SU-DHL-6 (cell line): ENCODE measurements at regions not wholly inside any gene's neighbourhood (a gene's known extent, or its start where the extent isn't known, plus 50 kb on each side); places are given as distances from the start of the nearest gene placed in this dataset.

Experiments
- H2AFZ ChIP-seq: fragments of 200-600 bp; sonication (generic); 2 replicates; pipeline ENCODE4 v1.6.1; 2014; ENCODE audit warnings: low read depth, mild to moderate bottlenecking, moderate library complexity, mixed read lengths, antibody characterized with exemption, low read length; ENCODE audit not compliant: severe bottlenecking
- H3F3A ChIP-seq: fragments of 200-600 bp; shearing (Covaris generic); 2 replicates; pipeline ENCODE4 v1.6.0; 2016; ENCODE audit warnings: antibody characterized with exemption, mild to moderate bottlenecking; ENCODE audit not compliant: insufficient read depth
- H3K27ac ChIP-seq: fragments of 200-600 bp; sonication (generic); 2 replicates; pipeline ENCODE4 v1.5.1; 2016; ENCODE audit warnings: low read depth, mild to moderate bottlenecking, low read length, moderate library complexity, mixed read lengths
- H3K27me3 ChIP-seq: fragments of 200-600 bp; sonication (generic), shearing (Covaris generic); 2 replicates; pipeline ENCODE4 v1.6.0; 2014; ENCODE audit warnings: mild to moderate bottlenecking, low read length
- H3K36me3 ChIP-seq: fragments of 200-600 bp; sonication (generic); 2 replicates; pipeline ENCODE4 v1.6.1; 2014; ENCODE audit warnings: mild to moderate bottlenecking, low read length, mixed read lengths
- H3K4me2 ChIP-seq: fragments of 300-600, 200-600 bp; shearing (Covaris generic), sonication (generic); 2 replicates; pipeline ENCODE4 v1.6.0; 2014; ENCODE audit warnings: low read length, low read depth, mild to moderate bottlenecking; ENCODE audit not compliant: poor library complexity, severe bottlenecking
- H3K4me3 ChIP-seq: fragments of 200-600 bp; sonication (generic); 2 replicates; pipeline ENCODE4 v1.5.1; 2014; ENCODE audit warnings: antibody characterized with exemption, low read length, mild to moderate bottlenecking, mixed read lengths; ENCODE audit not compliant: insufficient read depth, poor library complexity, severe bottlenecking
- H3K79me2 ChIP-seq: fragments of 200-600 bp; sonication (generic); 2 replicates; pipeline ENCODE4 v1.6.1; 2014; ENCODE audit warnings: mild to moderate bottlenecking, low read length, moderate library complexity; ENCODE audit not compliant: insufficient read depth
- H3K9ac ChIP-seq: fragments of 200-600 bp; sonication (generic); 2 replicates; pipeline ENCODE4 v1.7.0; 2014; ENCODE audit warnings: mild to moderate bottlenecking, low read length
- H3K9me2 ChIP-seq: fragments of 200-600 bp; sonication (generic); replicated peaks from 2 replicates; pipeline ENCODE4 v1.6.1; 2014; ENCODE audit warnings: low read length; ENCODE audit not compliant: insufficient read depth
- H3K9me3 ChIP-seq: fragments of 200-600 bp; sonication (generic); 2 replicates; pipeline ENCODE4 v1.6.1; 2014; ENCODE audit warnings: low read length, mixed read lengths; ENCODE audit not compliant: insufficient read depth
- H4K20me1 ChIP-seq: fragments of 200-600 bp; sonication (generic); 2 replicates; pipeline ENCODE4 v1.6.1; 2014; ENCODE audit warnings: low read depth, mild to moderate bottlenecking, antibody characterized with exemption, low read length, moderate library complexity, mixed read lengths
- CTCF ChIP-seq: fragments of 200-600 bp; sonication (generic); IDR thresholded peaks from one replicate; pipeline ENCODE4 v1.5.1; 2017; ENCODE audit warnings: antibody characterized with exemption, mild to moderate bottlenecking, low read length, moderate library complexity; ENCODE audit not compliant: insufficient read depth, poor library complexity, severe bottlenecking
- EZH2phosphoT487 ChIP-seq: fragments of 200-600 bp; sonication (generic), shearing (Covaris generic); conservative IDR thresholded peaks from 2 replicates; pipeline ENCODE4 v1.6.1; 2018; ENCODE audit warnings: mild to moderate bottlenecking, antibody characterized with exemption, low read length, moderate library complexity, mixed read lengths

DNA sequence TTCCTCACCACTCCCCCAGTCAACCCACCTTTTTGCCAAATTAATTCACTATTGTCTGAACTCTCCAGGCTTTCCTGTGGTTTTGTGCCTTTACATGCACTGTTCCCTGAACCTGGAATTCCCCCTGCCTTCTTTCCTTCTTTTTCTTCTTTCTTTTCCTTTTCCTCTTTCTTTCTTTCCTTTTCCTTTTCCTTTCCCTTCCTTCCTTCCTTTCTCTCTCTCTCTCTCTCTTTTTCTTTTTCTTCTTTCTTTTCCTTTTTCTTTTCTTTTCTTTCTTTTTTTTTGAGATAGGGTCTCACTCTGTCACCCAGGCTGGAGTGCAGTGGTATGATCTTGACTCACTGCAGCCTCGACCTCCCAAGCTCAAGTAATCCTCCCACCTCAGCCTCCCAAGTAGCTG, 56.6 kb upstream of the CDC42BPA start:
- Histone ChIP-seq H3K4me2 (no peak overlapping the region), H3K36me3 (no peaks in the 10 kb centered on the region), H3K79me2 (no peaks in the 10 kb centered on the region), H2AFZ (no peak overlapping the region), H3K27ac (no peak overlapping the region), H3F3A (no peaks in the 10 kb centered on the region), H3K27me3 (no peaks in the 10 kb centered on the region), H3K4me3 (no peak overlapping the region), H3K9ac (no peak overlapping the region), H4K20me1 (no peaks in the 10 kb centered on the region), H3K9me3 (no peaks in the 10 kb centered on the region), H3K9me2 (no peaks in the 10 kb centered on the region)
- TF ChIP-seq CTCF (no peak), EZH2phosphoT487 (no peak)

GRCh38 chr1:227372726-227373130, 54.4 kb upstream of the CDC42BPA start:
- no peaks in the 10 kb centered on the region for H4K20me1 ChIP-seq
- no peaks in the 10 kb centered on the region for H3K27me3 ChIP-seq
- no peak overlapping the region for H2AFZ ChIP-seq
- no peak overlapping the region for H3K27ac ChIP-seq
- no peak overlapping the region for H3K4me3 ChIP-seq
- H3K9me2 ChIP-seq, result no peaks in the 10 kb centered on the region
- TF ChIP-seq CTCF (no peak), EZH2phosphoT487 (no peak)
- no peaks in the 10 kb centered on the region for H3K79me2 ChIP-seq
- H3F3A ChIP-seq, result no peaks in the 10 kb centered on the region
- no peaks in the 10 kb centered on the region for H3K9me3 ChIP-seq
- H3K4me2 ChIP-seq, result no peak overlapping the region
- no peak overlapping the region for H3K9ac ChIP-seq
- H3K36me3 ChIP-seq, result no peaks in the 10 kb centered on the region

- no peak overlapping the region for H2AFZ ChIP-seq
- no peak overlapping the region for H3K4me3 ChIP-seq
- H3K36me3 ChIP-seq, result no peaks in the 10 kb centered on the region
- H3K79me2 ChIP-seq, result no peaks in the 10 kb centered on the region
- no peaks in the 10 kb centered on the region for H4K20me1 ChIP-seq
- H3K27ac ChIP-seq, result no peak overlapping the region
- no peaks in the 10 kb centered on the region for H3K27me3 ChIP-seq
- TF ChIP-seq CTCF (no peak), EZH2phosphoT487 (no peak)
- H3K9ac ChIP-seq, result no peak overlapping the region
- no peaks in the 10 kb centered on the region for H3F3A ChIP-seq
- no peaks in the 10 kb centered on the region for H3K9me3 ChIP-seq
- H3K4me2 ChIP-seq, result no peak overlapping the region
- no peaks in the 10 kb centered on the region for H3K9me2 ChIP-seq
Observed at GRCh38 chr1:227370533-227371254, 52.4 kb upstream of the CDC42BPA start.
